Prostate gland (tissue), 2 donors: ENCODE measurements at regions not wholly inside any gene's neighbourhood (a gene's known extent, or its start where the extent isn't known, plus 50 kb on each side); places are given as distances from the start of the nearest gene placed in this dataset.

Source experiments
- DNase-seq: peaks from one replicate; pipeline ENCODE4 v3.0.0-alpha.2; 2019; ENCODE audit warnings: low spot score
- H3K27ac ChIP-seq, 2 donors: fragments of 200-600 bp; sonication (generic); 2 replicates each; pipeline ENCODE4 v1.5.1; 2017 to 2019
- H3K27me3 ChIP-seq: fragments of 200-600 bp; sonication (generic); replicated peaks from 2 replicates; pipeline ENCODE4 v1.5.1; 2019; ENCODE audit not compliant: insufficient read depth
- H3K36me3 ChIP-seq, 2 donors: fragments of 200-600 bp; sonication (generic); 1 replicate in 1 of 2; 2 replicates in 1 of 2; pipeline versions ENCODE4 v1.5.1 to v1.8.1; 2017 to 2019
- H3K4me1 ChIP-seq: fragments of 200-600 bp; sonication (generic); replicated peaks from 2 replicates; pipeline ENCODE4 v1.5.1; 2019
- H3K4me3 ChIP-seq, 2 donors: fragments of 200-600 bp; sonication (generic); 2 replicates each; pipeline ENCODE4 v1.5.1; 2017 to 2019
- H3K9me3 ChIP-seq: fragments of 200-600 bp; sonication (generic); 2 replicates; pipeline ENCODE4 v1.5.1; 2017
- CTCF ChIP-seq, 4 experiments: fragments of 200-600 bp in 2 of 4; fragments of 450-650 bp in 2 of 4; sonication (generic) in 2 of 4; IDR thresholded peaks; 1 replicate in 3 of 4; 2 replicates in 1 of 4; pipeline ENCODE4 v1.5.1; 2016 to 2019; ENCODE audit warnings: antibody characterized with exemption in 4 of 4, mild to moderate bottlenecking in 2 of 4, moderate library complexity in 2 of 4
- POLR2A ChIP-seq: fragments of 450-650 bp; IDR thresholded peaks from one replicate; pipeline ENCODE4 v1.6.1; 2016; ENCODE audit warnings: antibody characterized with exemption, mild to moderate bottlenecking
- POLR2AphosphoS5 ChIP-seq: sonication (generic); formaldehyde crosslinking; IDR thresholded peaks from one replicate; pipeline ENCODE4 v1.6.1; 2017; ENCODE audit warnings: antibody characterized with exemption
- WGBS: methylation state at CpG from one replicate; pipeline ENCODE4 v1.1.5; 2018; 5-methylcytosine and 5-hydroxymethylcytosine counted together
- intact Hi-C: fragments of 100-400 bp; cut with DNase I; formaldehyde crosslinking; loops from one replicate; pipeline ENCODE4 v1.14.2; 2022

DNA sequence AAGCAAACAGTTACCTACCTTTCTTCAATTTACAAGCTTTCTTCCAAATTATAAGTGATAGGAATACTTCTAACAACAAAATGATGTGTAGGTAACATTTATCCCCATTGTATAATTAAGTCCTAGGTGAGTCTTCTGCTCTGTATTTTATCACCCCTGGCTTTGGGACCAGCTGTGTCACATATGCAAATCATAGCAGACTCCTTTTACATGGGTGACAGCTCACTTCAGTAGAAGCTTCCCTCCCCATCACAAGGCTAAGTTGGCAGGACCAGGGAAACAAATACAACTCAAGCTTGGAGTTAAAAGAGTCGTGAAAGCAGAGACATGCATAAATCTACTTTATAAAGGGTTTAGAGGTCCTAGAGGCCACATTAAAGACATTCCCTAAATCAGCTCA lies 121.1 kb upstream of the RUNX1 start:
- 48% methylated on average over 1 of the region's 1 CpG for WGBS
- H3K4me1 ChIP-seq = no peaks in the 10 kb centered on the region

DNA sequence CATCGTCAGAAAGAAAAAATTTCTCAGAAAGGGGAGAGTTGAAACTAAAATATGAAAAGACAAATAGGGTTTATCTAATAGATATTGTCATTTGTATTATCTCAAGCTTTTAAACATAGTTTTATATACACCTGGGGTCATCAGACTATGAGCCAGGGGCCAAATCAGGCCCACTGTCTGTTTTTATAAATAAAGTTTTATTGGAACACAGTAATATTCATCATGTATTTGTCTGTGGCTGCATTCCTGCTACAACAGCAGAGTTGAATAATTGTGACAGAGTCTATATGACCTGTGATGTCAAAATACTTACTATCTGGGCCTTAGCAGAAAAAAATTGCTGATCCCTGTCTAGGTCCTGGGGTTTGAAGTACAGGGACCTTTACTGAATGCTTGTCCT lies 120.5 kb upstream of the RUNX1 start:
- no peaks in the 10 kb centered on the region for H3K36me3 ChIP-seq
- intact Hi-C loops = no loop called here
- H3K9me3 ChIP-seq = no peaks in the 10 kb centered on the region
- DNase-seq = no peak
- no peak overlapping the region for H3K27ac ChIP-seq
- TF ChIP-seq POLR2AphosphoS5 (no peak), CTCF (IDR thresholded peaks at IDR 0.05) (no peak), POLR2A (no peak)
- H3K4me1 ChIP-seq = no peaks in the 10 kb centered on the region
- no peak overlapping the region for H3K4me3 ChIP-seq
- WGBS = 78% methylated on average over 1 of the region's 1 CpG
- no peaks in the 10 kb centered on the region for H3K27me3 ChIP-seq

More for the DNA sequence above, 121.1 kb upstream of the RUNX1 start:
- Histone ChIP-seq H3K27ac (no peak overlapping the region), H3K36me3 (no peaks in the 10 kb centered on the region), H3K27me3 (no peaks in the 10 kb centered on the region), H3K4me3 (no peak overlapping the region), H3K9me3 (no peaks in the 10 kb centered on the region)
- intact Hi-C loops = no loop called here
- no peak for TF ChIP-seq POLR2AphosphoS5
- TF ChIP-seq POLR2A = no peak
- TF ChIP-seq CTCF (IDR thresholded peaks at IDR 0.05) = no peak
- DNase-seq = no peak

DNA sequence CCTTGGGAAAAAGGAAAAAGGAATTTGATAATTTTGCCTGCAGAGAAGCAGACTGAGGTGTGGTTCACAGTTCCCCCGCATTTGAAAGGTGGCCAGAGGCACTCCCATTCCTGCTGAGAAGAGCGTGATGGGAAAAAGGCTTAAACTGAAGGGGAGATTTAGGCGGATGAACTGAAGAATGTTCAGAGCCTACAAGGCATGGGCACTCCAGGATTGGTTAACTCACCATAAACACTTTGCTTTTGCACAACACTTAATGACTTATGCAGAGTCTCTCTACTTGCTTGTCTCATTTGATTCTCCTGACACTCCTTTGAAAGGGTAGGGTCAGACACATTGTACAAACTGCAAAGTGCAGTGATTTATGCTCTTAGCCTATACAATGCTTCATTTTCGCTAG lies 119.6 kb upstream of the RUNX1 start:
- Histone ChIP-seq H3K27ac (no peak overlapping the region), H3K4me3 (no peak overlapping the region), H3K4me1 (no peaks in the 10 kb centered on the region), H3K36me3 (no peaks in the 10 kb centered on the region), H3K9me3 (no peaks in the 10 kb centered on the region), H3K27me3 (no peaks in the 10 kb centered on the region)
- no peak for TF ChIP-seq POLR2A
- intact Hi-C loops = no loop called here
- no peak for DNase-seq
- WGBS = 80% methylated on average over 4 of the region's 4 CpGs

GRCh38 chr21:35164971-35165483 lies 115.9 kb upstream of the RUNX1 start:
- intact Hi-C loops = no loop called here
- no peak for TF ChIP-seq POLR2AphosphoS5
- TF ChIP-seq POLR2A = no peak
- no peak for TF ChIP-seq CTCF (IDR thresholded peaks at IDR 0.05)
- H3K27me3 ChIP-seq = no peaks in the 10 kb centered on the region
- H3K9me3 ChIP-seq = no peaks in the 10 kb centered on the region
- H3K27ac ChIP-seq = no peak overlapping the region
- H3K36me3 ChIP-seq = no peaks in the 10 kb centered on the region
- DNase-seq = no peak
- no peak overlapping the region for H3K4me3 ChIP-seq
- H3K4me1 ChIP-seq = no peaks in the 10 kb centered on the region
- WGBS = 93% methylated on average over 3 of the region's 3 CpGs

- no peak overlapping the region for H3K4me3 ChIP-seq
- no peak for DNase-seq
- 98% methylated on average over 4 of the region's 4 CpGs for WGBS
- H3K27ac ChIP-seq = no peak overlapping the region
- no peaks in the 10 kb centered on the region for H3K9me3 ChIP-seq
- no peaks in the 10 kb centered on the region for H3K27me3 ChIP-seq
- no peaks in the 10 kb centered on the region for H3K4me1 ChIP-seq
- H3K36me3 ChIP-seq = no peaks in the 10 kb centered on the region
- TF ChIP-seq CTCF (IDR thresholded peaks at IDR 0.05) (no peak), POLR2A (no peak), POLR2AphosphoS5 (no peak)
- intact Hi-C loops = no loop called here
These were observed 115.3 kb upstream of the RUNX1 start for GRCh38 chr21:35164380-35164779.
